Midbrain (tissue), 1 donor: ENCODE measurements at regions not wholly inside any gene's neighbourhood (a gene's known extent, or its start where the extent isn't known, plus 50 kb on each side); places are given as distances from the start of the nearest gene placed in this dataset.

Experiments
- DNase-seq: peaks from one replicate; lab custom pipeline; 2025; lab: John Stamatoyannopoulos, UW

DNA sequence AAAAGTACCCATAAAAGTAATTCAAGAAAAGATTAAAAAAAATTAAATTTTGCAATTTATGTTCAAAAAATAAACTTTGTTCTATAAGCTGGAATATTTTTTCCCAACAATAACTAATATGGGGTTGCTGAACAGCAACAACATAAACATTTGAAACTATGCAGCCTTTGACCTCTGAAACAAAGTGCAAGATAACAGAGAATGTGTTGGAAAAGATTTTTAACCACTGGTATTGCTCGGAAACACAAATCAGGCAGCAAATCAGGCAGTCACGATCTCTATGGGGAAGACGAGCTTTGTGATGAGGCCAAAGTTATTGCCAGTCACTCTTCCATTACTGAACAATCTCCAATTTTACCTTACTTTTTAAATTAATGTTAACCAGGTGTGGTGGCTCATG is 332.1 kb downstream of the PABPC4L start:
- no peak for DNase-seq

DNA sequence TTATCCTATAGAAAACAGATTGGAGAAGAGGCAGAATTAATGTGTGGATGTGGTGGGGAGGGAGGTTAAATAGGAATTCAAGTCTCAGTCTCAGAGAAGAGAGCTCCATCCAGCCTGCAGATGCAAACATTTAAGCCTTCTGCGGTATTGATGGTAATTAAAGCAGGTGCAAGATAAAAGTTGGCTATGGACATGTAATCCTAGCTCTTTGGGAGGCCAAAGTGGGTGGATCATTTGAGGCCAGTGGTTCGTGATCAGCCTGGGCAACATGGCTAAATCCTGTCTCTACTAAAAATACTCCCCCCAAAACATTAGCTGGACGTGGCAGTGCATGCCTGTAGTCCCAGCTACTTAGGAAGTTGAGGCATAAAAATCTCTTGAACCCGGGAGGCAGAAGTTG is 332.7 kb downstream of the PABPC4L start:
- DNase-seq, result no peak

DNA sequence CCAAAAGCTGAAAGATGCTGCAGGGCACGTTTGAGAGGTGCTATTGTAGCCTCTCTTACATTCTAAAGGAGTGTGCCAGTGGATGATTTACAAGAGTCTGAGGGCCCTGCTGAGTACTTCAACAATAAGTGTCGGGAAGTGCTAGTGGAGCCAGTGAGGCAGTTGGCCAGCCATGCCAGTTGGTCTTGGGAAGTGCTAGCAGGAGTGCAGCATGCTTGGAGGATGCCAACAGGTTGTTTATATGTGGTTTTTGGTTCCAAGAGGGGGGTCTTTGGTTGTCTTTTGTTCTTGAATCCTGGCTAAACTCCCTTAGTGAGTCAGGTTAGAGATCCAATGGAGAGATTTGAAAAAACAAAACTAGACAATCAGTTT is 335.3 kb downstream of the PABPC4L start:
- no peak for DNase-seq

DNA sequence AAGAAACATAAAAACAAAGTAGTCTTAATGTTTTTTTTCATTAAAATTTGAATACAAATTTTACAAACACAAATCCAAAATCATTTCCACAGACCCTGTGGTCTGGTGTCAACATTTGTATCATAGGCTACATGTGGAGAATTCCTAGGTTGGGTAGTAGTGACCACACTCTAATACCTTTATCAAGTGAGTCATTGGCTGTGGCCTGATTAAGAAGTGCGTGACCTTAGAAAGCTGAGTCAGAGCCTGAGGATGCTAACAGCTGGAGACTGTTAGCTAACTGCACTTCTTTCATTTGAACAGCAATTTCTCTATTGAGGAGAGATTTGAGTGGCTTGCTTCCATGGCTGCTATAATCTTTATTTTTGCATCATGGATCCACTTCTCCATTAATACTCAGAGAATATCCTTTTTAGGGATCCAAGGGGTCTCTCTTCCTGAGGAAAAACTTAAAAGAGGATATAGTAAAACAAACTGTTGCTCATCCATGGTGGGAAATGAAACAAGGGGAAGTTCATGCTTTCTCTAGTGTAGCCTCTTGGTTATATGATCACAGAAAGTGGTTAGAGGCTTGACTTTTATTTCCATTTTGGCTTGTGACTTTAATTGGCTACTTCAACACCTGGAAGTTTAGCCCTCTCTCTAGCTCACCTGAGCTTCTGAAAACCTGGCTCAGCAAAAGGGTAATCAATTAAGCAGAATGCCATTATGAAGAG is 335.8 kb downstream of the PABPC4L start:
- DNase-seq, result no peak

DNA sequence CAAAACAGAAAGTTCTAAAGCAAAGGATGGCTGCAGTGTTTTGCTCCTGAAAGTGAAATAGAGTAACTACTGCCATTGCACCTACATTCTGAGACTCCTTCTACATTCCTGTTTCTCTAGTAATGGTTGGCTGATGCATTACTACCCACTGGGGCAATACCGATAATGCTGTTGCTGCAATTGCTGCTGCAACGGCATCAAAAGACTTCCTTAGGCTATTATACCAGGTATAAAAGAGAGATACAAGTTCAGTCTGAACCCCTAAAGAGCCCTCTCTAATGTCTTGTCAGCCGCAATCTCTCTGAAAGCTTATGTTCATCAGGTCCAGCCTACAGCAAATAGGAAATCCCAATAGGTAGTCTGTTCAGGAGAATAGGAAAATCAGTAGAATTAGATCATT is 338.4 kb downstream of the PABPC4L start:
- DNase-seq, result no peak

DNA sequence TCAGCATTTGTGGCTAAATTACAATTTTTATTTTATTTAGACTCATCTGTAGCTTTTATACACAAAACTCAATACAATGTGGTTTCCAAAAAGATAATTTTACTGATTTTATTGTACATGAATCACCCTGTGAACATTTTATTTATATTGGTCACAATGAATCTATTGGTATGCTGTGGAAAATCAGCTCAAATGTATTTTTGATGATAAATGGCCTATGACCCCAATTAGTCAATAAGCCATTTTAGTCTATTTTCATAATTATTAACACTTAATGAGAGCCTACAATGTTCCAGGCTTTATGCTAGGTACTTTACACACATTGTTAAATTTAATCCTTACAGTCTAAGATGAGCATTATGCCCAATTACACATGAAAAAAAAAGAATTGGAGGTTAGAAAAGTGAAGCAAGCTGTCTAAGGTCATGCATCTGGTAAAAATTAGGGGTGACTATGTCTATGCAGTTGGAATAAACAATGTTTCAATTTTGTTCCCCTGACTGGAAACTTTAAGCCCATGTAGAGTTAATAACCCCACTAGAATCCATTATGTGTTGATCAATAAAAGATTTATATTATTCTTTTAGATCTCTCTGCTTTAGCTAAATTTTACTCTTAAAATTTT is 344.7 kb downstream of the PABPC4L start:
- DNase-seq, result no peak

DNA sequence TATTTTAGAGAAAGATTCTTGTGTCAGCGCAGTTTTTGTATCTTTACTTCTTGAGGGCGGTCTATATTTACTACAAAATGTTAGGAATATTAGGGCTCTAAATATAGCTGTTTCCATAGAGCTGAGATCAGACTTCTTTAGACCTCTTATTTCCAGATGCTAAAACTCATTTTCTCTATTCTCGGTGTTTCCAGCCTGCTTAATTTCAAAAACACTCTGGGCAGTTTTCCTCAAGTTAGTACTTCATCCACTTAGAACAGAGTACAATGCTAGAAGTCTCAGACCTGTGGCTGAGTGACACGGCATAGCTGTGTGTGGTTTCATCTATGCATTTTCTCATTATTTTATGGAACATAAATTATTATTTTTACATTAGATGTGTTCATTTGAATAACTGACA is 346.6 kb downstream of the PABPC4L start:
- no peak for DNase-seq

DNA sequence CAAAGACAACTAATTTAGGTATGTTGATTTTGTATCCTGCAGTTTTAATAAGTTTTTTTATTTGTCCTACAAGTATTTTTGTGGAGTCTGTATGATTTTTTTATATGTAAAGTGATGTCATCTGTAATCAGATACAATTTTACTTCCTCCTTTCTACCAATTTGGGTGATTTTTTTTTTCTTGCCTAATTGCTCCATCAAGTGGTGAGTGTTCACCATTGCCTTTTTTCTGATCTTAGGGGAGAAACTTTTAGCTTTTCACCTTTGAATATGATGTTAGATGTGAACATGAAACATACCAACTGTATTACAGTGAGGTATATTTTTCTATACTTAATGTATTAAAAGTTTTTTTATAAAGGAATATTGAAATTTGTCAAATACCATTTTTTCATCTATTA is 362.3 kb downstream of the PABPC4L start:
- no peak for DNase-seq

DNA sequence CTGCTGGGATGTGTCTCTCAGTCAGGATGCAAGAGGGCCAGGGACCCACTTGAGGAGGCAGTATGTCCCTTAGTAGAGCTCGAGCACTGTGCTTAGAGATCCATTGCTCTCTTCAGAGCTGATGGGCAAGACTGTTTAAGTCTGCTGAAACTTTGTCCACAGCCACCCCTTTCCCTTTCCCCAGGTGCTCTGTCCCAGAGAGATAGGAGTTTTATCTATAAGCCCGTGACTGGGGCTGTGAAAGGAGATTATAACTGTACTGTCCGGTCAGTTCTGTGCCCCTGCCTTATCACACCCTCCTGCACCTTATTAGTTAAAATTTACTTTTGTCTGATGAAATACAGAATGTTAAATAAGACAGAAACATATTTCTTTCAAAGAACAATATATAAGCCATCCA is 378.4 kb downstream of the PABPC4L start:
- no peak for DNase-seq

DNA sequence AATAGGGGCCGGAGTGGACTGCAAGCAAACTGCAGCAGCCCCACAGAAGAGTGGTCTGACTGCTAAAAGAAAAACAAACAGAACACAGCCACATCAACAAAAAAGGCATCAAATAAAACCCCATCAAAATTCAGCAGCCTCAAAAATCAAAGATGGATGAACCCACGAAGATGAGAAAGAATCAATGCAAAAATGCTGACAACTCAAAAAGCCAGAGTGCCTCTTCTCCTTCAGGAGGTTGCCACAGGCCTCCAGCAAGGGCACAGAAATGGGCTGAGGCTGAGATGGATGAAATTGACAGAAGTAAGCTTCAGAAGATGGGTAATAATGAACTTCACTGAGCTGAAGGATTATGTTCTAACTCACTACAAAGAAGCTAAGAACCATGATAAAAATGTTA is 388.6 kb downstream of the PABPC4L start:
- DNase-seq, result no peak

DNA sequence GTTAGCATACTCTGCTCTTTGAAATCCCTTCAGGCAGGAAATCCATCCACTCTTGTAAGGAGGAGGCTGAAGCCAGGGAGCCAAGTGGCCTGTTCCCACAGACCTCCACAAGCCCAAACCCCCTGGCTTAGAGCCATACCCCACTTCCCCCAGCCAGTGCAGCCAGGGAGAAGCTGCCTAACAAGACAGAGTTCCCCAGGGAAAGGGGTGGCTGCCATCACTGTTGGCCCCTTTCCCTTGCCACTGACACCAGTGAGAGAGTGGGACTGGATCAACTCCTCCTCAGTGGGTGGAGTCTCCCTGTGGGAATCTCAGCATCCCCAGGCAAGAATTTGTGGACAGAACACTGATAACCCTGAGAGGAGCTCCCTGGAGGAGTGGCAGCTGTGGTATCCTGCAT is 389.4 kb downstream of the PABPC4L start:
- no peak for DNase-seq

DNA sequence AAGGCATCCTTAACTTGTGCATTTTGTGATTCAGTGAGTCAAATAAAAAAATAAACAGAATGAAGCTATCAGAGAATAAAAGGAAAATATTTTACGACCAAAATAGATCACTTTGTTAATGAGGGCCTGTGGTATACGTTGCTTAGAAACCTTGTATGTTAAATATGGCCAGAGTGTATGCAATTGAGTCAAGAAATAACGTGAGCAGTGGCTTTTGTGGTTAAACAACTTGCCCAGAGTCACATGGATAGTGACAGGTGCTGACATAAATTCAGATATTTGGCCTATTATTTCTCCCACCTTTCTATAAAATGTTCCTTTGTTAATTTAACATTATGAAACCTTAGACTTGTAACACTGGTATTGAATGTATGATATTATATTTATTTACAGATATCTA is 393.4 kb downstream of the PABPC4L start:
- DNase-seq, result no peak

DNA sequence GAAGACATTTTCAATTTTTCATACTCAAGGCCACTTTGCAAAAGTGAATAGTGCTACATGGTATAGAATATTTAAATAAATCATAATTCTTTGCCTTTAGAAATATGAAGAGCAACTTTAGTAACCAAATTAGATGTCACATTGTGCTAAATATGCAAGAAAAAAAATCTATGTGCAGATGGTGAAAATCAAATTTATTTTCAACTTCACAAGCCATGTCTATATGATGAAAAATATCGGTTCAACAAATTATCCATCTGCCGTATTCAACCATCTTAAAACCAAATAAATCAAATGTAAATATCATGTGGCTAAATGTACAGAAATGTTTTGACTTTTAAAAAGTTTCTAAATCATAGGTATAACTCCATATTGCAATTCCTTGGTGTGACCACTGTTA is 398.2 kb downstream of the PABPC4L start:
- DNase-seq, result no peak

DNA sequence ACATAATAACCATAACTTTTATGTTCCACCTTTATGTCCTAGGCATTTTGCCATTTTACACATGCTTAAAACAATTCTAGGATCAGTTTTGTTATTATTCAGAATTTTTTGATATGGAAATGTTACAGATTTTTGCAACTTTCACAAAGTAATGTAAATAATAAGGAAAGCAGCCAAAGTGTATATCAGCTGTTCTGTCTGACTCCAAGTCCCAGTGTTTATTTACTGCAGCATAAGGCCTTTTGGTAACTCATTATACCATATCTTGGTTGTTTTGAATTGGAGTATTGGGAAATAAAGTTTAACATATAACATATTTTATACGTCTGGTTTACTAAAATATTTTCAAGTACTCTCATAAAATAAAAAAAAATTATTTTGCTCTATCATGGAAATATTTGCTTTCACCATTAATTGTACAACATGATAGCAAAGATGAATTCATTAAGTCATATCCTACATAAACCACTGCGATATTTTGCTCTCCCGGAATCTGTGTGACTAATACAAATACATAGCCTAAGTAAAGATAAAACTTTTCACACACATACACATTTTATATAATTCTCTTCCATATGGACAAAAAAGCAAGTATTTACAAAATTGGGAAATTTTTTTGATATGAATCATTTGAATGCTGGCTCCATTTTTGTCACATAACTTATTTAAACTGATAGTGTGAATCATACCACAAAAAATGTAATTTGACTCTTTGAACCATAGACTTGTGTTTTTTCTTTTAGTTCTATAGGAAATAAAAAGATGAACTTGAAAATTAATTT is 399.0 kb downstream of the PABPC4L start:
- DNase-seq, result no peak

DNA sequence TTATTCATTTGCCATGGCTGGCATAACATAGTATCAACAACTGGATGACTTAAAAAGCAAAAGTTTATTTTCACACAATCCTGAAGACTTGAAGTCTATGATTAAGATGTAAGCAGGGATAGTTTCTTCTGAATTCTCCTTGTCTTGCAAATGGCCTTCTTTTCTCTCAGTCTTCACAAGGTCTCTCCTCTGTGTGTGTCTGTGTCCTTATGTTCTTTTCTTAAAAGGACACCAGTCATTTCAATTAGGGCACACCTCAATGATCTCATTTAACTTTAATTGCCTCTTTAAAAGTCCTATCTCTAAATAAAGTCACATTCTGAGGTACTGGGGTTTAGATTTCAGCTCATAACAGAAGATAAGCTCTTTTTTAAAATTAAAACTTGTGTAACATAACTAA is 399.7 kb downstream of the PABPC4L start:
- DNase-seq, result no peak

DNA sequence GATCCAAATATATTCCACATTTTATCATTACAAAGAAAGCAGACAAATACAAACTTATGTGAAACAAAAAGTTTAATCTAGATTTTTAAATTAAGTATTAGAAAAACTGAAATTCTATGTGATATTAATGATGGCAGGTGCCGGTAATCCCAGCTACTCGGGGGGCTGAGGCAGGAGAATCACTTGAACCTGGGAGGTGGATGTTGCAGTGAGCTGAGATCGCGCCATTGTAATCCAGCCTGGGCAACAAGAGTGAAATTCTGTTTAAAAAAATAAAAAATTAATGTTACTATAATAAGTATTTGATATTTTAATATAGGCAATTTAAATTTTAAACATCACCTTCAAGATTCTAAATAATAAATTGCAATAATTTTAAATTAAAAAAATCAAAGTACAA is 400.6 kb downstream of the PABPC4L start:
- no peak for DNase-seq

DNA sequence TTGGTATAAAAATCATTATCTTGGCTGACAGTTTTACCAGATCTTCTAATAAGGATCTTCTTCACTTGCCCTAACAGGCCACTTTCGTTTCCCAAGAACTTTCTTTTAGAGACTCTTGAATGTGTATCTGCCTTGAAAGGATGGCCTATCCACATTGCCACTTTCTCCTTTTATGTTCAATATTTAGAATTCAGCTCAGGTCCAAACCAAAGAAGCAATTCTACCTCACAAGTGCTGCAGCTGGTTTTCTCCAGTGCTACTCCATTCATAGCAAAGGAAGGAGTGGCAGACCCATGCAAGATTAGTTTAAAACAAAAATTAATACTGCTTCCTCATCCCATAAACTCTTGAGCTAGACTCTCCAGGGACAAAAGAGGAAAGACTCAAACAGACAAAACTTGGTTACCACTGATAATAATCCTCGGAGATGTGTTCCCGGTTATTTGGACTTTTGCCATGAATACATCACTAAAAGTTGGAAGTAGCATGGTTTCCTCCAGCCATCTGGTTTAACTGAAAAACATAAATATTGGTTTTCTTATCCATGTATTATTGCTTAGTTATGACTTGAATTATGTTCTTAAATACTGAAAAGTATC is 401.8 kb downstream of the PABPC4L start:
- DNase-seq, result no peak

DNA sequence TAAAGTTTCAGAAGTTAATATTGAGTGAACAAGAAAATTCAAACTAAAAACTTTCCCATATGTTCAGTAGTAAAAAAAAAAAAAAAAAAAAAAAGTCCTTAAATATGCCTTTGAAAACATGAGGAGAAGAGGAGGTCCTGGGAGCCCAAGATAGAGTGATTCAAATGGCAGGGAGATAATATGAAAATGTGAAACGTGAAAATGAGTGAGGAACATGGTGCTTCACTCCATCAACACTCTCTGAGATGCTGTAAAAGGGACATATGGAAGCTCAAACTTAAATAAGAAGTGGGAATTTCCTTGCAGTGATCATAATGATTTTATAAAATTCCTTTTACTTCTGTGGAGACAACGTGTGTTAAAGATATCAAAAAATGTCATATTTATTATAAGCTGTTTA is 423.9 kb downstream of the PABPC4L start:
- DNase-seq, result no peak

DNA sequence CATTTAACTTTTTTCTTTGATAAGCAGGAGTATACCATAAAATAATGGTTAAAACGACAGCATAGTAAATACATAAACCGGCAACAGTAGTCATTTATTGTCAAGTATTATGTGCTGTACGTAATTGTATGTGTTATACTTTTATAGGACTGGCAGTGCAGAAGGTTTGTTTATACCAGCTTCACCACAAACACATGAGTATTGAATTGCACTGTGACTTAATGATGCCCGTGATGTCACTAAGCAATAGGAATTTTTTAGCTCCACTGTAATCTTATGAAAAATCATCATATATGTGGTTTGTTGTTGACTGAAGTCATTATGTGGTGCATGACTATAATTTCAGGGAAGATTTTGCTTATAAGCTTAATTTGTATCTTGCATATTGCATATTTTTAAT is 424.6 kb downstream of the PABPC4L start:
- DNase-seq, result no peak

DNA sequence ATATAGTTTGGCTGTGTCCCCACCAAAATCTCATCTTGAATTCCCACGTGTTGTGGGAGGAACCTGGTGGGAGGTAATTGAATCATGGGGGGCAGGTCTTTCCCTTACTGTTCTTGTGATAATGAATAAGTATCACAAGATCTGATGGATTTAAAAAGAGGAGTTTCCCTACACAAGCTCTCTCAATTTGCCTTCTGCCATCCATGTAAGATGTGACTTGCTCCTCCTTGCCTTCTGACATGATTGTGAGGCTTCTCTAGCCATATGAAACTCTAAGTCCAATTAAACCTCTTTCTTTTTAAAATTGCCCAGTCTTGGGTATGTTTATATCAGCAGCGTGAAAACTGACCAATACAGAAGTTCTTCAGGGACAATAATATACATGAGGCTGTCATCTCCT is 425.1 kb downstream of the PABPC4L start:
- DNase-seq, result no peak

DNA sequence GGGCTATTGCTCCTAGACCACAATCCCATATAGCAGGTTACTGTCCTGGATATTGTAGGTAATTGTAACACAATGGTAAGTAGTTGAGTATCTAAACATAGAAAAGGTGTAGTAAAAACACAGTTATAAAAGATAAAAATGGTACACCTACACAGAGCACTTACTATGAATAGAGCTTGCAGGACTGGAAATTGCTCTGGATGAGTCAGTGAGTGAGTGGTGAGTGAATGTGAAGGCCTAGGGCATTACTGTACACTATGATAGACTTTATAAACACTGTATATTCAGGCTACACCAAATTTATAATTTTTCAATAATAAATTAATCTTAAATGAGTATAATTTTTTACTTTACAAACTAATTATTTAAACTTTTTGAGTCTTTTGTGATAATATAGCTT is 425.7 kb downstream of the PABPC4L start:
- no peak for DNase-seq

DNA sequence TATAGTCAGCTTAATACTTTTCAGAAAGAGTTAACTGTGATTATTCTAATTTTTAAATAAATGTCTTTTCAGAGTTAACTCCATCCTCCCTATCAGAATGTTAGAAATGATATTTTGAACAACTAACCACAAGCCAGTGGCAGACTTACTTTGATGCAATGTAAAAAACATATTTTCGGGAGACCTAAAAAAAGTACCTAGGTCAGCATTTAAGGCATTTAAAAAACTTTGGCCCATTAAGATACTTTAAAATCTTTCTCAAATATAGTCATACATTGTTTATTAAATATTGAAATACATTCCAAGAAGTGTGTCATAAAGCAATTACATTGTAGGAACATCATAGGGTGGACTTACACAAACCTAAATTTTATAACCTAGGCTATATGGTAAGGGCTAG is 426.1 kb downstream of the PABPC4L start:
- no peak for DNase-seq

DNA sequence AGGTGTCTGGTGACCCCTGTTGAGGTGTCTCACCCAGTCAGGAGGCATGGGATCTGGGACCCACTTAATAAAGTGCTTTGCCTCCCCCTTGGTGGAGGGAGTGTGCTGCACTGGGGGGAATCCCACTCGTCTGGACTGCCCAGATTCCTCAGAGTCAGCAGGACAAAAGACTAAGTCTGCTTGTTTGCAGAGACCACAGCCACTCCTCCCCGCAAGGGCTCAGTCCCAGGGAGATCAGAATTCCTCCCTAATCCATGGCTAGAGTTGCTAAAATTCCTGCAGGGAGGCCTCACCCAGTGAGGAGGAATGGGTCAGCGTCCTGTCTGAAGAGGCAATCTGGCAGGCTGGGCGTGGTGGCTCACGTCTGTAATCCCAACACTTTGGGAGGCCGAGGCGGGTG is 442.2 kb downstream of the PABPC4L start:
- no peak for DNase-seq
